ENCODE measurements at regions not wholly inside any gene's neighbourhood (a gene's known extent, or its start where the extent isn't known, plus 50 kb on each side); places are given as distances from the start of the nearest gene placed in this dataset.

DNA sequence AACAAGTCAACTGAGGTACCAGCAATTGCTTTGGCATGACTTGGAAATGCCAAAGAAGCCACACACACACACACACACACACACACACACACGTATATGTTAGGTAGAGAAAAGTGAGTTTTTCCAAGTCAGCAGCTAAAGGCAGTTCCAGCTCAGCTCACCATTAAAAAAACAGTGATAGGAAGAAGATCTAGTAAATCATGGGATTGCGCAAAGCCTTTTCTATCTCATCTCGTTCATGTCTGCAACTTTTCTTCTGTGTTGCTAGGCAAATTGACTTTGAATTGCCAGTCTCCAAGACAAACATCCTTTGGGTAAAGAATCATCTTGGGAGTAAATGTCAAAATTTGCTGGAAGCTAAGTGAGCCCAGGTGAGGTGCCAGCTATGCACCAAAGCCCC is 500.1 kb downstream of the ENC1 start:
- Histone ChIP-seq H3K9ac (ENCODE audit: low read depth, low read length, poor library complexity, severe bottlenecking) (no peak overlapping the region), H3K4me3 (ENCODE audit: low read length, poor library complexity, severe bottlenecking) (no peak overlapping the region), H3F3A (ENCODE audit: low read depth) (no peaks in the 10 kb centered on the region), H3K79me2 (ENCODE audit: insufficient read depth, low read length) (no peaks in the 10 kb centered on the region), H3K9me2 (replicated peaks; ENCODE audit: low read depth, low read length) (no peaks in the 10 kb centered on the region), H2AFZ (ENCODE audit: low read length) (no peak overlapping the region), H4K20me1 (ENCODE audit: insufficient read depth, low read length, poor library complexity, severe bottlenecking) (no peaks in the 10 kb centered on the region), H3K4me2 (ENCODE audit: low read depth, low read length, poor library complexity, severe bottlenecking) (no peak overlapping the region), H3K27me3 (ENCODE audit: insufficient read depth, low read length, poor library complexity, severe bottlenecking) (no peaks in the 10 kb centered on the region), H3K4me1 (ENCODE audit: insufficient read depth, low read length, poor library complexity, severe bottlenecking) (peaks cover 10% of the 10 kb centered on the region), H3K36me3 (ENCODE audit: insufficient read depth, low read length) (no peaks in the 10 kb centered on the region), H3K9me3 (ENCODE audit: insufficient read depth, low read depth, low read length) (no peaks in the 10 kb centered on the region)
- TF ChIP-seq, protein P1, sequence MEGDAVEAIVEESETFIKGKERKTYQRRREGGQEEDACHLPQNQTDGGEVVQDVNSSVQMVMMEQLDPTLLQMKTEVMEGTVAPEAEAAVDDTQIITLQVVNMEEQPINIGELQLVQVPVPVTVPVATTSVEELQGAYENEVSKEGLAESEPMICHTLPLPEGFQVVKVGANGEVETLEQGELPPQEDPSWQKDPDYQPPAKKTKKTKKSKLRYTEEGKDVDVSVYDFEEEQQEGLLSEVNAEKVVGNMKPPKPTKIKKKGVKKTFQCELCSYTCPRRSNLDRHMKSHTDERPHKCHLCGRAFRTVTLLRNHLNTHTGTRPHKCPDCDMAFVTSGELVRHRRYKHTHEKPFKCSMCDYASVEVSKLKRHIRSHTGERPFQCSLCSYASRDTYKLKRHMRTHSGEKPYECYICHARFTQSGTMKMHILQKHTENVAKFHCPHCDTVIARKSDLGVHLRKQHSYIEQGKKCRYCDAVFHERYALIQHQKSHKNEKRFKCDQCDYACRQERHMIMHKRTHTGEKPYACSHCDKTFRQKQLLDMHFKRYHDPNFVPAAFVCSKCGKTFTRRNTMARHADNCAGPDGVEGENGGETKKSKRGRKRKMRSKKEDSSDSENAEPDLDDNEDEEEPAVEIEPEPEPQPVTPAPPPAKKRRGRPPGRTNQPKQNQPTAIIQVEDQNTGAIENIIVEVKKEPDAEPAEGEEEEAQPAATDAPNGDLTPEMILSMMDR (conservative IDR thresholded peaks at IDR 0.05; ENCODE audit: low read length): no peak
- TF ChIP-seq EZH2phosphoT487 (IDR thresholded peaks at IDR 0.05; ENCODE audit: borderline replicate concordance): no peak

DNA sequence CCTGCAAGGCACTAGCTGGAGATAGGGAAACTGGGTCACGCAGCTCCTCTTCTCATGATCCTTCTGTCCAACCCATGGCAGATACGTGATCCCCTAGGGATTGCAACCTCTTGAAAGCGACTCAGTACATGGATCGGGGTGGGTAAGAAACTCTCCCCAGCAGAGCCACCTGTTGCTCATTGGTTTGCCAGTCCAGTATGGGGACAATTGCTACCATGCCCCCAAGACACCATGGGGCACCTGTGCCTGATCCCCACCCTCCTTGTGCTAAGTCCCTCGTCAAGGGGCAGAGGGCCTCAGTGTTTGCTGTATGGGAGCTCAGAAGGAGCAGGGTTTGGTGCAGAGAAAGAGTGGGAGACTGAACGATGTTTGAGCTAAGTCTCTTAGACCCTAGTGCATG is 500.9 kb downstream of the ENC1 start:
- no peak for TF ChIP-seq EZH2phosphoT487 (IDR thresholded peaks at IDR 0.05; ENCODE audit: borderline replicate concordance)
- TF ChIP-seq, protein P1 (conservative IDR thresholded peaks at IDR 0.05; ENCODE audit: low read length): no peak
- no peaks in the 10 kb centered on the region for H3K36me3 ChIP-seq (ENCODE audit: insufficient read depth, low read length)
- no peaks in the 10 kb centered on the region for H3K9me2 ChIP-seq (replicated peaks; ENCODE audit: low read depth, low read length)
- no peaks in the 10 kb centered on the region for H3K9me3 ChIP-seq (ENCODE audit: insufficient read depth, low read depth, low read length)
- peaks cover 10% of the 10 kb centered on the region for H3K4me1 ChIP-seq (ENCODE audit: insufficient read depth, low read length, poor library complexity, severe bottlenecking)
- no peaks in the 10 kb centered on the region for H4K20me1 ChIP-seq (ENCODE audit: insufficient read depth, low read length, poor library complexity, severe bottlenecking)
- no peak overlapping the region for H2AFZ ChIP-seq (ENCODE audit: low read length)
- no peak overlapping the region for H3K4me2 ChIP-seq (ENCODE audit: low read depth, low read length, poor library complexity, severe bottlenecking)
- no peak overlapping the region for H3K9ac ChIP-seq (ENCODE audit: low read depth, low read length, poor library complexity, severe bottlenecking)
- H3K79me2 ChIP-seq (ENCODE audit: insufficient read depth, low read length): no peaks in the 10 kb centered on the region
- H3K4me3 ChIP-seq (ENCODE audit: low read length, poor library complexity, severe bottlenecking): no peak overlapping the region
- H3F3A ChIP-seq (ENCODE audit: low read depth): no peaks in the 10 kb centered on the region
- H3K27me3 ChIP-seq (ENCODE audit: insufficient read depth, low read length, poor library complexity, severe bottlenecking): no peaks in the 10 kb centered on the region

DNA sequence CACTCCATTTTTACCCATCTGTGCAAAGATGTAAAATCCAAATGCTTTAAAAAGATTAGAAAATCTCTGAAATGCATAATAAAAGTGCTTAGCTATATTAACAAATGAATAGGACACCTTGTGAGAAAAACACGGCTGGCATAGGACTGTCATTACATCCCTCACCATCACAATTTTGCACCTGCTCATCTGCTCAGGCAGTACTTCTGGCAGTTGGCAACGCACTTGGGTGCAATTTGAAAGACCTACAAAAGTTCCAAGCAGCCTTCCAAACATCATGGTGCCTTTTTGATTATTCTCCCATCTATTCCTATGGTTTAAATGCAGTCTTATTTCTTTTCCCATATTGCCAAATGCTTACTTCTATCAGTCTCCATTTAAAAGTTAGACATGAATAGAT is 501.8 kb downstream of the ENC1 start:
- no peaks in the 10 kb centered on the region for H3F3A ChIP-seq (ENCODE audit: low read depth)

More for the DNA sequence above, 501.8 kb downstream of the ENC1 start:
- peaks cover 8% of the 10 kb centered on the region for H3K4me1 ChIP-seq (ENCODE audit: insufficient read depth, low read length, poor library complexity, severe bottlenecking)
- no peaks in the 10 kb centered on the region for H3K79me2 ChIP-seq (ENCODE audit: insufficient read depth, low read length)
- TF ChIP-seq EZH2phosphoT487 (IDR thresholded peaks at IDR 0.05; ENCODE audit: borderline replicate concordance): no peak
- TF ChIP-seq, protein P1 (conservative IDR thresholded peaks at IDR 0.05; ENCODE audit: low read length): no peak
- no peaks in the 10 kb centered on the region for H4K20me1 ChIP-seq (ENCODE audit: insufficient read depth, low read length, poor library complexity, severe bottlenecking)
- H3K9me3 ChIP-seq (ENCODE audit: insufficient read depth, low read depth, low read length): no peaks in the 10 kb centered on the region
- no peak overlapping the region for H2AFZ ChIP-seq (ENCODE audit: low read length)
- H3K4me3 ChIP-seq (ENCODE audit: low read length, poor library complexity, severe bottlenecking): no peak overlapping the region
- no peak overlapping the region for H3K9ac ChIP-seq (ENCODE audit: low read depth, low read length, poor library complexity, severe bottlenecking)
- no peak overlapping the region for H3K4me2 ChIP-seq (ENCODE audit: low read depth, low read length, poor library complexity, severe bottlenecking)
- H3K9me2 ChIP-seq (replicated peaks; ENCODE audit: low read depth, low read length): no peaks in the 10 kb centered on the region
- no peaks in the 10 kb centered on the region for H3K36me3 ChIP-seq (ENCODE audit: insufficient read depth, low read length)
- H3K27me3 ChIP-seq (ENCODE audit: insufficient read depth, low read length, poor library complexity, severe bottlenecking): no peaks in the 10 kb centered on the region

All from Loucy (cell line).